ENCODE measurements at regions not wholly inside any gene's neighbourhood (a gene's known extent, or its start where the extent isn't known, plus 50 kb on each side); places are given as distances from the start of the nearest gene placed in this dataset.
"Not testable (repeated sequence)": the region's sequence is repeated elsewhere in the genome, so short reads cannot be mapped to it uniquely, and the experiment has no call there.

DNA sequence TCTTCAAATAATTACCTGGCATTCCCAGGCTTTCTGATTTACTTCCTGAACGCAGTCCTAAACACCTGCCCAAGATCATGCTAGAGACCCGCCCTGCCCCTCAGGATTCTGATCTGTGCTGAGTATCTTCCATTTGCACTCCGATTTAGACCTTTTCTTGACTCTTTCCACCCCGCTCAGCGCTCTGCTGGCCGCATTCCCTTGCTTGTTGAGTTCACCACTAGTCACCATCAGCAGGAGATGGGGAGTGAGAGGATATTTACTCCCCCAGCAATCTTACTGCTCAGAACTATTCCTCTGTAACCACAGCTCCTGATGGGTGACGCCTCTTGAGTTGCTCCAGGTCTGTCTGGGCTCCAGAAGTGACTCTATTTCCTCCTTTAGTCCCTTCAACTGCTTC lies 419.4 kb upstream of the MIR17HG start:
- no peak overlapping the region for H3K27ac Mint-ChIP-seq
- ATAC-seq, result no peak
- no peaks in the 10 kb centered on the region for H3K27me3 Mint-ChIP-seq
- DNase-seq, result no peak
- CTCF ChIA-PET, result no interaction called here
- no peaks in the 10 kb centered on the region for H3K4me1 Mint-ChIP-seq
- H3K9me3 Mint-ChIP-seq (ENCODE audit: low read depth), result peaks cover 13% of the 10 kb centered on the region
- H3K36me3 Mint-ChIP-seq, result no peaks in the 10 kb centered on the region
- no peak overlapping the region for H3K4me3 Mint-ChIP-seq

DNA sequence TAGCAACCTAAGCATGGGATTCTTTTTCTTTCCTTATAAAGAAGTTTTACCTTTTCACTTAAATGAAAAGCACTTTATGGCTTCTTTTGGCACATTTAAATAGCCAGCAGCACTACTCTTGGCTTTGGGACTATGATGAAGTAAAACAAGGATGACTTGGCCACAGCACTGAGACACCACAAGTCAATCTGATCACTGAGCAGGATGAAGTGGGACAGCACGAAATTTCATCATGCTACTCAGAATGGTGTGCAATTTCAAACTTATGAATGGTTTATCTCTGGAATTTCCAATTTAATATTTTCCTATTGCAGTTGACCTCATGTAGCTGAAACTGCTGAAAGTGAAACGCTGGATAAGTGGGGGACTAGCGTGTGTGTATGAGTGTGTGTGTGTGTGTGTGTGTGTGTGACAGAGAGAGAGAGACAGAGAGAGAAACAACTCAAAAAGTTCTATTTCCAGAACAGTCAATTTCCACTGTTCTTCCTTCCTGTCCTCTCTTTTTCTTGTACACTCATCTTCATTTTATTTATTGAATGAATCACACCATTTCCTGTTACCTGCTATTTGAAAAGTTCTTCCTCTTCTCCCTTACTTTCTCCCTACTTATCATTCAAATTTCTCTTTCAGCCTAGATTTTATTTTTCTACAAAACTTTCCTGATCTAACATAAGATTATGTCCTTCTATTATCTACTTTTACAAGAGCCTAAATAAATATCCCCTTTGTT lies 414.2 kb upstream of the MIR17HG start:
- no peak for ATAC-seq
- Mint-ChIP-seq H3K27ac (no peak overlapping the region), H3K4me3 (no peak overlapping the region), H3K4me1 (no peaks in the 10 kb centered on the region), H3K27me3 (no peaks in the 10 kb centered on the region), H3K36me3 (no peaks in the 10 kb centered on the region), H3K9me3 (ENCODE audit: low read depth) (peaks cover 11% of the 10 kb centered on the region)
- CTCF ChIA-PET, result no interaction called here
- no peak for DNase-seq

DNA sequence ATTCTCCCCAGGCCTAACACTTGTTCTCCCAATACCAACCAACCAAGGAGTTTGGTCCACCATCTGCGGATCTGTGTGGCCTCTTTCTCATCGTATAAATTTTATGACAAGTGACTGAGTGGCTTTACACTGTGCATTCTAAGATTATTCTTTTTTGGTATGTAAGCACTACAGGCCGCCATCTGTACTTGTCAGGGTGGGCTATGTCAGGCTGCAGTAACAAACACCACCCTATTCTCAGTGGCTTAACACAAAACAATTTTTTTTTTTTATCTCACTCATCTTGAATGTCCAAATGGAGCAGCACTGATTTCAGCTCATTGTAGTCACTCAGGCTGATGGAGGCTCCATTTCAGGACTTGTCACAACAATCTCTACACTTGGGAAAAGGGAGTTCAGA lies 412.7 kb upstream of the MIR17HG start:
- no peak overlapping the region for H3K27ac Mint-ChIP-seq
- H3K4me1 Mint-ChIP-seq, result no peaks in the 10 kb centered on the region
- no peaks in the 10 kb centered on the region for H3K36me3 Mint-ChIP-seq
- CTCF ChIA-PET, result no interaction called here
- no peaks in the 10 kb centered on the region for H3K27me3 Mint-ChIP-seq
- ATAC-seq, result no peak
- DNase-seq, result no peak
- H3K9me3 Mint-ChIP-seq (ENCODE audit: low read depth), result peaks cover 4% of the 10 kb centered on the region
- no peak overlapping the region for H3K4me3 Mint-ChIP-seq

DNA sequence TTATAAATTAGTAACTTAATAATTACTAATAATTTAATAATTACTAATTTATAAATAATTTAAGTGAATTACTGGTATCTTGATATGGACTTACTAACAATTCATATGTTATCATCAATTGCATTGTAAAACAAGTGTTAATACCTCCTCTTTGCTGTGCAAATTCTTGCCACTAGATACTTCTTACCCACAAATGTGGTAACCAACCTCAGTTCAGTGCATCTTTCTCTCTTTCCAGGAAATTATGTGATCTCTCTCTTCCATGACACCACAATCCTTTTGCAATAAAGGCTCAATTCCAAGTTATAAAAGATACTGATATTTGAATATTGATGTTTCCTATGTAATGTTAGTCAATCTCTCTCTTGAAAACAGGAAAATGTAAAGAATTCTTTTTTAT lies 408.6 kb upstream of the MIR17HG start:
- H3K4me1 Mint-ChIP-seq, result no peaks in the 10 kb centered on the region
- no peaks in the 10 kb centered on the region for H3K27me3 Mint-ChIP-seq
- DNase-seq (no peak), ATAC-seq (no peak)
- no peak overlapping the region for H3K4me3 Mint-ChIP-seq
- H3K27ac Mint-ChIP-seq, result no peak overlapping the region
- CTCF ChIA-PET, result no interaction called here
- no peaks in the 10 kb centered on the region for H3K9me3 Mint-ChIP-seq (ENCODE audit: low read depth)
- H3K36me3 Mint-ChIP-seq, result no peaks in the 10 kb centered on the region

DNA sequence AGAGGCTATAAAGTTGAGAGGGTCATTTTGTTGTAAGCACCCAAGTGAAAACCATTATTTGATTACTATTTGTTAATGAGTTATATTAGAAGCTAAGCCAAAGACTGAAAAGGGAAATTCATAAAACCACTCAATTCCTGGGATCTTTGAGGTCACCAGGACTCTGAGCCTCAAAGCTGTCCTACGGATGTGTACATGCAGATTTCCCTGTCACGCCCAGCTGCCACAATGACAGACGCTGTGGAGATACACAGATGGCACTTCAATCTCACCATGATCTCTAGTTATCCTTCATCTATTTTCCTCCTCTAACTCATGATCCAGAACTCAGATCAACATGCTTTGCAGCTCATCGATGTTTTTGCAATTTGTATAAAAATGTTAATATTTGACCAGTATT lies 403.5 kb upstream of the MIR17HG start:
- ATAC-seq (no peak), DNase-seq (no peak)
- no peaks in the 10 kb centered on the region for H3K9me3 Mint-ChIP-seq (ENCODE audit: low read depth)
- no peak overlapping the region for H3K4me3 Mint-ChIP-seq
- H3K4me1 Mint-ChIP-seq, result no peaks in the 10 kb centered on the region
- H3K27me3 Mint-ChIP-seq, result no peaks in the 10 kb centered on the region
- H3K27ac Mint-ChIP-seq, result no peak overlapping the region
- no peaks in the 10 kb centered on the region for H3K36me3 Mint-ChIP-seq
- CTCF ChIA-PET, result no interaction called here

DNA sequence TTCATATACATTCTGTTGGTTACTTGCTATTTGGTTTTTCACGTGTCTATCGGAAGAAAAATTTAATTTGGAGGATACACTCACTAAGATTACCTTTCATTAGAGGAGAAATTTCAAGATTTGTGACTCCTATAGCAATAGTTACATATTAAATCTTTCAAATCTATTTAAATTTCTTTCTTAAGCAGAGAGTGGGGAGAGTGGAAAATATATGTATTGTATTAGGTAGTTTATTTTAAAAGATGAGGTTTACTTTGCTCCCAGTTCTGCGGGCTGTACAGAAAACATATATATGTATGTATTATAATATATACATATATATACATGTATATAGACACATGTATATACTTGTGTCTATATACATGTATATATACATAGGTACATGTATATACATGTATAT lies 402.3 kb upstream of the MIR17HG start:
- H3K4me3 Mint-ChIP-seq; CTCF ChIA-PET; H3K27ac Mint-ChIP-seq; H3K36me3 Mint-ChIP-seq; H3K27me3 Mint-ChIP-seq; H3K4me1 Mint-ChIP-seq; H3K9me3 Mint-ChIP-seq (ENCODE audit: low read depth); ATAC-seq; DNase-seq: not testable (repeated sequence)

DNA sequence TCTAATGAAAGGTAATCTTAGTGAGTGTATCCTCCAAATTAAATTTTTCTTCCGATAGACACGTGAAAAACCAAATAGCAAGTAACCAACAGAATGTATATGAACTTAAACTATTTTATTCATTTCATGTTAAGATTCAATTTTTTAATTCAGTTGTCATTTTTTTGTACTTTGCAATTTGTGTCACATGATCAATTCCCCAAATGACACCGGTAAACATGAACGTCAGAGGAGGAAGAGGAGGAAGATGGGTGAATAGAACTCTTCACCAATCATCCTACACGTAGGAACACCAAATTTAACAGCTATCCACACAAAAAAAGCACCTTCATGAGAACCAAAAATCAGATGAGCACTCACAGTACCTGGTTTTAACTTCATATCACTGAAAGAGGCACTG lies 401.4 kb upstream of the MIR17HG start:
- not testable (repeated sequence) for H3K4me3 Mint-ChIP-seq, H3K27me3 Mint-ChIP-seq

DNA sequence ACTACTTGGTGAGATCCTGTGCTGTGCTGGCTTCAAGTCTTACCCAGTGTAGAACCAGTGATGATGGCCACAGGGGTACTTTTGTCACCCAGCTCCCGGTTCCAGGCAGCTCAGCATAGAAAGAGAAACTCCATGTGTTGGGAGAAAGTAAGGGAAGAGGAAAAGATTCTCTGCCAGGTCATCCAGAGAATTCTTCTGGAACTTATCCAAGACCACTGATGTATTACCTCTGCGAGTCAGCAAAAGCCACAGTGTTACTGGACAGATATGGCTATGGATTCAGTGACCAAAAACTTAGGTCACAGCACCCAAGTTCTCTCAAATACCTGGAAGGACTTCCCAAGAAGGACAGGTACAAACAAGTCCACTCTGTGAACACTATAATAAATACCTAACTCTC lies 399.5 kb upstream of the MIR17HG start:
- ATAC-seq, result no peak
- CTCF ChIA-PET, result no interaction called here
- no peak overlapping the region for H3K27ac Mint-ChIP-seq
- H3K36me3 Mint-ChIP-seq, result no peaks in the 10 kb centered on the region
- no peak for DNase-seq
- H3K4me3 Mint-ChIP-seq, result no peak overlapping the region
- no peaks in the 10 kb centered on the region for H3K9me3 Mint-ChIP-seq (ENCODE audit: low read depth)
- H3K4me1 Mint-ChIP-seq, result no peaks in the 10 kb centered on the region
- no peaks in the 10 kb centered on the region for H3K27me3 Mint-ChIP-seq

More for the DNA sequence above, 401.4 kb upstream of the MIR17HG start:
- H3K9me3 Mint-ChIP-seq (ENCODE audit: low read depth); ATAC-seq; CTCF ChIA-PET; H3K27ac Mint-ChIP-seq; H3K4me1 Mint-ChIP-seq; H3K36me3 Mint-ChIP-seq; DNase-seq: not testable (repeated sequence)

DNA sequence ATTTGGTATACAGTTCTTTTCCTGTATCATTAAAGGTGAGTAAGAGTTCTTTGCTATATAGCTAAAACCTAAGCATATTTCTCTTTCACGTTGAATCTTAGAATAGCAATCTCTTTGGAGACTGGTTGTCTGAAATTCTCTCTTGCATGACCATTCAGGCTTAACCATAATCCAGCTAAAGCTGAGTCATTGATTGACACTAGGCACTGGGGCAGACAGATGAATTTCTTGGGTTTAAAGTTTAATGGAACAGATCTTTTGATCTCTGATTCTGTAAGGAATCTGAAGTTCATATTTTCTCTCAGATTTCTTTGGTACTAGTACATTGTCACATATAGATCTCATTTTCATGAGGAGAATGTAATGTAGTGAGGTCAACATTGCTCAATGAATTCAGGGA lies 397.3 kb upstream of the MIR17HG start:
- Mint-ChIP-seq H3K27ac (no peak overlapping the region), H3K27me3 (no peaks in the 10 kb centered on the region), H3K9me3 (ENCODE audit: low read depth) (no peaks in the 10 kb centered on the region), H3K4me1 (no peaks in the 10 kb centered on the region), H3K36me3 (no peaks in the 10 kb centered on the region), H3K4me3 (no peak overlapping the region)
- no peak for DNase-seq
- CTCF ChIA-PET, result no interaction called here
- ATAC-seq, result no peak

DNA sequence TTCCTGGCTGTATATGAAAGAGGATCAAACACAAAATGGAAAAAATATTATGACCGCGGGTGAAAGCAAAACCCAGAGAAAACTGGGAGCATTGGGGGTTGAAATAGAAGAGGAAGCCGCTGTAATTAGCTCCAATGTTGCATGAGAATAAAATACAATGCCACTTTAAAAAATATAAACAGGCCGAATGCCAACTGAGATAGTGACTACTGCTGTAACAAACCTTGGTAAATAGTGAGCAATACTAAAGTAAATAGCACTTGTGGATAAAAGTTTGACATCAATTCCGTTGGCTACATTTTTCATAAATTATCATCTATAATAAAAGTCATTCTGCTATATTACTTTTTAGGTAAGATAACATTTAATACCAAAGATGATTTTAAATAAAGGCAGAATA lies 395.8 kb upstream of the MIR17HG start:
- CTCF ChIA-PET, result no interaction called here
- no peaks in the 10 kb centered on the region for H3K27me3 Mint-ChIP-seq

DNA sequence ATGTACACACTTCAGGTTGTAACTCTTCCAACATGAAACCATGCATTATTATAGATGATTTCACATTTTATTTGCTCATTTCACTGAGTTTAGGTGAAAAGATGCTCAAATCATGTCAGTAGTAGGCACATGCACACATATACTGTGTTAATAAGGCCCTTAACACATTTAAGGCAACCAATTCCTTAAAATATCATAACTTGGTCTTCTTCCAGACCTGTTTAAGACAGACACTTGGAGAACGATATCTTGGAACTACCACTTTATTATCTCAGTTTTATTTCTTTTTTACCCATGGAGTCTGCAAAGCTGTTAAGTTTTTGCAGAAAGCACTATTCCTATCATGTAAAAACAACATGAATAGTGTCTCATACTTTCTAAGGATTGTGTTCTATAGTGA lies 395.2 kb upstream of the MIR17HG start:
- no peaks in the 10 kb centered on the region for H3K4me1 Mint-ChIP-seq
- no peak for DNase-seq
- no peak overlapping the region for H3K27ac Mint-ChIP-seq
- no peaks in the 10 kb centered on the region for H3K36me3 Mint-ChIP-seq
- H3K9me3 Mint-ChIP-seq (ENCODE audit: low read depth), result no peaks in the 10 kb centered on the region
- no peaks in the 10 kb centered on the region for H3K27me3 Mint-ChIP-seq
- CTCF ChIA-PET, result no interaction called here
- no peak overlapping the region for H3K4me3 Mint-ChIP-seq
- no peak for ATAC-seq

More for the DNA sequence above, 395.8 kb upstream of the MIR17HG start:
- no peaks in the 10 kb centered on the region for H3K36me3 Mint-ChIP-seq
- H3K9me3 Mint-ChIP-seq (ENCODE audit: low read depth), result no peaks in the 10 kb centered on the region
- H3K4me3 Mint-ChIP-seq, result no peak overlapping the region
- H3K27ac Mint-ChIP-seq, result no peak overlapping the region
- ATAC-seq (no peak), DNase-seq (no peak)
- no peaks in the 10 kb centered on the region for H3K4me1 Mint-ChIP-seq

DNA sequence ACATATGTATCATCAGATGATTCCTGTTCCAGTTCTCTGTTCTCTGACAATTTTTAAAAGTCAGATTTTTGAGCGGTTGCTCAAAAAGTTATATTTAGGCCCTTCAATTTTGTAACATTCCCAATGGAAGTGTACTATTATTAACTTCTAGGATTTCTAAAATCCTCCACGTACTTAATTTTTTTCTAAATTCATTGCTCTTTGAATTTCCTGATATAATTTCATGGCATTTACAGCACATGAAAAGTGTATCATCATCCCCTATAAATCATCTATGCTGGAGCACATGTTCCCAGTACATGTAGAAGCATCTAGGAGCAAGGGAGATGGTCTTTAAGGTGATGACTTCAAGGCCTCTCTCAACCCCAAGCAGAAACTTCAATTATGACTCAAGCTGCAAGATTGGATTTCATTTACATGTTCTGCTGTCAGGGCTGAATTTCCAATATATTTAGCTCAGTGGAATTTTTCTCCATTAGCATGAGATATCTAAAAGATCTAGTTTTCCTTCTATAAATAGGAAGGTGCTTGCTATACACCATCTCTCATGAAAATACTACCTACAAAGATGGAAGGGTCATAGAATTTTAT lies 392.8 kb upstream of the MIR17HG start:
- ATAC-seq (no peak), DNase-seq (no peak)
- Mint-ChIP-seq H3K4me1 (no peaks in the 10 kb centered on the region), H3K4me3 (no peak overlapping the region), H3K9me3 (ENCODE audit: low read depth) (no peaks in the 10 kb centered on the region), H3K27ac (no peak overlapping the region), H3K36me3 (no peaks in the 10 kb centered on the region), H3K27me3 (no peaks in the 10 kb centered on the region)
- CTCF ChIA-PET, result no interaction called here

DNA sequence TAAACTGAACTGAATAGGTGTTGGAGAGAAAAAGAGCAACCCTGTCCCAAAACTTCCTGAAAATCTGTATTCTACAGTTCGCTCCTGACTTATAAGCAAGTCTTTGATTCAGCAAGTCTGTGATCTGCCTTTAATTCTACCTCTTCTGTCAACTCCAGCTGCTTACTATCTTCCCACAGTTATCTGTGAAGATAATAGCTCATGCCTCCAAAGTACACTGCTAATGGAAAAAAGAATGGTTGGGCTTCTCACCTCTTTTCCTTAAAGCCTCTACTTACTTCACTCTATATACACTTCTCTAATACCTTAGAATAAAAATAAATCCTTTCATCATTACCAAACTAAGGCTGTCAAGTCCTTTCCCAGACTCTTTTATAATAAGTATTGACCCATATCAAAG lies 391.5 kb upstream of the MIR17HG start:
- Mint-ChIP-seq H3K27ac (no peak overlapping the region), H3K9me3 (ENCODE audit: low read depth) (no peaks in the 10 kb centered on the region), H3K27me3 (no peaks in the 10 kb centered on the region), H3K36me3 (no peaks in the 10 kb centered on the region), H3K4me1 (no peaks in the 10 kb centered on the region), H3K4me3 (no peak overlapping the region)
- ATAC-seq (no peak), DNase-seq (no peak)
- CTCF ChIA-PET, result no interaction called here

DNA sequence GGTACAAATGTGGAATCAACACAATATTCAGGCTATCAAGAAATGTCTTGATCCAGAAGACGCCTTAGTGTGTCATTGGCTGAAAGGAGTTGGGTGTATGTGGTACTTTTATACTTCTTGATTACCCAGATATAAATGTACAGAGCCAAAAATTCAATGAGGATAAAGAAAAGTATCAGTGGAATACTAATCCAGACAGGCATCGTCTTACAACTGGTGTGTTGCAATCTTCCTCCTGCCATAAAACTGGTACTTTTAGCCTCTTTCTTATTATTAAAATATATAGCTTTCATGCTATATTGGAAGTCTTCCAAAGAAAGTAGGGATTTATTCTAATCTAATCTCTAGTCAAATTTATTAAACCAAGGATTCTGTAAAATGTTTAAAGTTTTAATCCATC lies 388.6 kb upstream of the MIR17HG start:
- Mint-ChIP-seq H3K27ac (no peak overlapping the region), H3K36me3 (no peaks in the 10 kb centered on the region), H3K4me1 (no peaks in the 10 kb centered on the region), H3K4me3 (no peak overlapping the region), H3K9me3 (ENCODE audit: low read depth) (no peaks in the 10 kb centered on the region), H3K27me3 (no peaks in the 10 kb centered on the region)
- no peak for ATAC-seq
- no peak for DNase-seq
- CTCF ChIA-PET, result no interaction called here

All from activated CD8-positive, alpha-beta memory T cell treated with anti-CD3 and anti-CD28 coated beads, Interleukin-2, amount 10 ng/mL, durations not matched to agents 7 days and 5 days (primary cell).